ENCODE measurements at regions not wholly inside any gene's neighbourhood (a gene's known extent, or its start where the extent isn't known, plus 50 kb on each side); places are given as distances from the start of the nearest gene placed in this dataset.

GRCh38 chr11:95353706-95354105, 122.7 kb upstream of the SESN3 start:
- no peak for DNase-seq (ENCODE audit: low read depth)

- no peak for DNase-seq (ENCODE audit: low read depth)
Measured at GRCh38 chr11:95352733-95353346, 121.8 kb upstream of the SESN3 start.

GRCh38 chr11:95349345-95349942, 118.4 kb upstream of the SESN3 start:
- no peak for DNase-seq (ENCODE audit: low read depth)

GRCh38 chr11:95346265-95346664, 115.3 kb upstream of the SESN3 start:
- no peak for DNase-seq (ENCODE audit: low read depth)

- no peak for DNase-seq (ENCODE audit: low read depth)
Measured at GRCh38 chr11:95345651-95346050, 114.6 kb upstream of the SESN3 start.

- DNase-seq (ENCODE audit: low read depth), result no peak
Measured at GRCh38 chr11:95344932-95345642, 114.1 kb upstream of the SESN3 start.

DNA sequence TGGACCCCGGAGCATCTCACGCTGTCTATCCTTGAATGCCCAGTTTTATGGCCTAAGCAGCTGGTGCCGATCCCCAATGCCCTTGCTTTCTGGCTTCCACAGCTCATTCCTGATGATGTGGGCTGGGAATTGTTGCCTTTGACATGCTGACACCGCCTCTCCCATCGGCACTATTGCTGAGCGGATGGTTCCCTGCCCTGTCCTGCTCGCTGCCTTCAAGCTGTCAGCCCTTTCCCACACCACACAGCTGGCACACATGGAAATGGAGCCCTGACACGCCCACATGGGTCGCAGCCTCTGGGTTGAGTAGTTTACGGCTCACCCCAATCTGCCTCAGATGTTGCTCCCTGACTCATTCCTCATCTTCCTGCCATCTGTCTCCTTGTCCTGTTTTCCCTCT, 110.2 kb upstream of the SESN3 start:
- DNase-seq (ENCODE audit: low read depth), result no peak

DNA sequence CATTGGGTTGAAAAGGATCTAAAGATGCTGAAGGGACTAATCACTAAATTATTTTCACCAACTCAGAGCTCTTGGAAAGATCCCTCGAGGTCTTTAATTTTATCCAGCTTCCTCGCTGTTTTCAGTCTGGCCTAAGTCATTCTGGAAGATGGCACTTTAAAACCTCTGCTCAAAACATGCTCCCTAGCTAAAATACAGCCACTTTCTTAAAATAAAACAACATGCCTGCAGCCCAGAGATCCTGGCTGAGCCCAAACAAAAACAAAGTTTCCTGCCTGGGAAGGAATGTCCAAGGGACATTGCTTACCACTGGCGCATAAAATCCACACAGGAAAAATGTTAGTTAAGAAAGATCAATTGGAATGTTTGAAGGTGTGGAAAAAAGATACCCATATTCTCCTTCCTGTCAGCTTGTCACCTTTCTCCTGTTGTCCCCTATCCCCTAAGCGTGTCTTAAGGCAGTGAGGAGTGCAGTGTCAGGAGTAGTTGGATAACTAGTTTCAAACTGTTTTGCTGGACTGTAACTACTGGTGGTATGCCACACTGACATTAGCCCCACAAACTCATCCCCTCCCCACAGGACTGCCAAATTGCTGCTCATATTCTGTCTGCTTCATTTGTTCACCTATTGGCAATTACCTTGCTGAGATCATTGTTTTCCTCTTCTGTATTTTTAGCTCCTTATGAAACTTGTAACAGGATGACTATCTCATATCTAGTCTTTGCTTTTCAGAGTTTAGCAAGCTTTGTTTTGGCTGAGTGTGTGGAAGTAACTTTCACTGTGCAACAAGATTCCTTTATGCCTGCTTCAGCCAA, 108.3 kb upstream of the SESN3 start:
- DNase-seq (ENCODE audit: low read depth), result no peak

DNA sequence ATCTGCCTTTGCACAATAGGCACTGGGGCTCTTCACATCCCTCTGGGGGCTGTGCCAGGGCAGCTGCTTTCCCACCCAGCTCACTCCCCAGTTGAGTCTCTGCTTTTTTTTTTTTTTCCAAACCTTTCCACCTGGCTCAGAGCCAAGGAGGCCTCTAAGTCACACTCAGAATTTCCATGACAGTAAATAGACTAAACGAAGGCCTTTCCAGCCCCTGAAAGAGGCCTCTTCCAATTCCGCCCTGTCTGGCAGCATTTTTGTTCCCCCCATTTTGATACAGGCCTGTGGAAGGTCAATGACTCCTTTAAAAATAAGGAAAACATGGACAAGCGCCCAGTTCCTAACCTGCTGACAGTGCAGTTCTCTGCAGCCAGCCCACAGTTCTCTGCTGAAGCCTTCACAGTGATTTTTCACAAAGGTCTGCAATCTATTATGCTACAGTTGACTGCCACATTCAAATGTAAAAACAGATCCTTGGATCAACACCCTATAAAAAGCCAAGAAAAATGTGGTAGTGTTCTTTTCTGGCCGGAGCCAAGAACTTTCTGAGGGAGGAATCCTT, 107.5 kb upstream of the SESN3 start:
- no peak for DNase-seq (ENCODE audit: low read depth)

GRCh38 chr11:95337972-95338429, 107.0 kb upstream of the SESN3 start:
- DNase-seq (ENCODE audit: low read depth), result no peak

GRCh38 chr11:95337175-95337957, 106.4 kb upstream of the SESN3 start:
- DNase-seq (ENCODE audit: low read depth), result peak; percentile 4

- no peak for DNase-seq (ENCODE audit: low read depth)
Measured at GRCh38 chr11:95335989-95336388, 105.0 kb upstream of the SESN3 start.

DNA sequence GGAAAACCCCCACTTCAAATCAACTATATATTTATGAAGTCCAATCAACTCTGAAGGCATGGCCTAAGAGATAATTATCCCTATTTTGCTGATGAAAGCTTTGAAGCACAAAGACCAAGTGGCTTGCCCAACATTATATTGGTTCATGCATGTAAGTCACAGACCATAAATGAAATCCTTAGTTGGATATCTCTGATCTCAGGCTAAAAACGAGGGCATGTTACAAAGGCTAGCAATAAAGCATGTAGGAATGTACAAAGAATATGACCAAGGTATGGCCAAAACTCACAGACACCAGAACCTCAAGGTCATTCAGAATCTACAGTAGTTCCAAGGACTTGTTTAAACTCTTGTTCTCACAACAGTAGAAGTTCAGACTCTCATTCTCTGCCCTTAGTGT, 100.2 kb upstream of the SESN3 start:
- DNase-seq (ENCODE audit: low read depth), result no peak

DNA sequence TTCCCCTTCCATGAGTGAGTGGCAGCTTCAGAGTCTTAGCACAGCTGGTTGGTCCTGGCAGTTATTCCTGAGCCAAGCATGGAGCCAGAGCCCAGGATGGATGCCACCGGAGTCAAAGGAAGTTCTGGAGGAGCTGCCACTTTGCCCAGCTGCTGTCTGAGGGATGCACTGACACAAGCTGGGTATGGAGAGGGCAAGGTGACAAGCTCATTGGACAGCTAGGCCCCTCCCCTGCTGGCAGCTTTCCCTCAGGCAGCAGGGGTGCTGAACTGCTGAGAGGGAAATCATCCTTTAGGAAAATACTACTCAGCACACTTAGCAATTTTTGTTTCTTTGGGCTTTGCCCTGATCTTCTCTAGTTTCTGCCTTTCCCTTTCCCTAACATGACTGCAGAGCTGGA, 99.3 kb upstream of the SESN3 start:
- DNase-seq (ENCODE audit: low read depth), result no peak

DNA sequence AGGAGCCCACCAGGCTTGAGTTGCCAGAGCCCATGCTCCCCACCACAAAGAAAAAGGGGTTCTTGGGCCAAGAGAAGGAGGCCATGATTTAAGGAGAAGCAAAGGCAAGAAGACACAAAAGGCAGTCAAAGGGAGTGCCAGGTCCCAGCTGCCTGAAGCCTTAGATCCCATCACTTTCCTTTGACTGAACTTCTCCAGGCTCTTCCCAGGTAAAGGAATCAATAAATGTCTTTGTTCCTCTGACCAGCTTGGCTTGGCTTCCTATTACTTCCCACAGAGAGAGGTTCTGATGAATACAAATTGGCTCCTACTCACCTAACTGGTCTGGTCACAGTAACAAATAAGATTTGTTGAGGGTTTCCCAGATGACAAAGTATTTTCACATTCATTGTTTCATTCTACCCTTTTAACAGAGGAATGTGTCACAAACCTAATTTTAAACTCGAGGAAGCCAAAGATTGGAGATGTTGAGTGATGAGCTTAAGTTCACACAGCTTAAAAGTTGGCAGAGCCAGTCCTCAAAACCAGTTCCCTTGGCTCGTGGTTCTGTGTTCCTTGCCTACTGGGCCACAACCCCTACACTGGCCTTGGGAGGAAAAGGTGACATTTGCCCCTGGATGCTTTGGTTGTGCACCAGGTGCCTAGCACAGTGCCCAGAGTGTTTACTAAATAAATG, 96.4 kb upstream of the SESN3 start:
- DNase-seq (ENCODE audit: low read depth), result no peak

GRCh38 chr11:95325777-95326258, 94.8 kb upstream of the SESN3 start:
- no peak for DNase-seq (ENCODE audit: low read depth)

DNA sequence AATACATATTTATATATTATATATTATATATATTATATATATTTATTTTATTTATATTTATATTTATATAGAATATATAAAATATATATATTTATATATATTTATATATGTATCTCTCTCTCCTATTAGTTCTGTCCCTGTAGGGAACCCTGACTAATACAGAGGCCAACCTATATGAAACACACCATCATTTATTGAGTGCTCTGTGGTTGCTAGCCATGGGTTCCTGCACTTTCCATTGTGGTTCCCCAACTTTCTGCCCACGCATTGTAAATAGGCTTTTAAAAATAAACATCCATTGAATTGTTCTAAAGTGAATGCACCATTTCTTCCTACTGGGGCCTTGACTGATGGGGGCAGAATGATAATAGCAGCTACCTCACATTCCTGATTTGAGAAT, 93.8 kb upstream of the SESN3 start:
- DNase-seq (ENCODE audit: low read depth), result no peak

- no peak for DNase-seq (ENCODE audit: low read depth)
Measured at GRCh38 chr11:95322539-95322938, 91.5 kb upstream of the SESN3 start.

DNA sequence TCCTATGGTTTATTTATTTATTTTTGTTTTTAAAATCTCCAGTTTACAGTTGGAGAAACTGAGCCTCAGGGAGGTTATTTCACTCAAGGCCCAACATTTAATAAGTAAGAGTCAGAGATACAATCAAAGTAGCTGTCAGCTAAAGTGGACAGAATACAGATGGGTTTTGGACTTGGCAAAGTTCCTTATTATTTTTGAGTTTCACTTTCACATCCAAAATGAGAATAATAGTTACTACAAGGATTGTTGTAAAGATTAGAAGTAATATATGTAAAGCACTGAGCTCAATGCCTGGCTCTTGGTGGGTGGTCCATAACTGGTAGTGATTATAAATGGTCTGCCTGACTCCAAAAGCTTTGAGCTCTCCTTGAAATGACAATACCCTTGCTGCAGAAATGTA, 87.5 kb upstream of the SESN3 start:
- DNase-seq (ENCODE audit: low read depth), result no peak

DNA sequence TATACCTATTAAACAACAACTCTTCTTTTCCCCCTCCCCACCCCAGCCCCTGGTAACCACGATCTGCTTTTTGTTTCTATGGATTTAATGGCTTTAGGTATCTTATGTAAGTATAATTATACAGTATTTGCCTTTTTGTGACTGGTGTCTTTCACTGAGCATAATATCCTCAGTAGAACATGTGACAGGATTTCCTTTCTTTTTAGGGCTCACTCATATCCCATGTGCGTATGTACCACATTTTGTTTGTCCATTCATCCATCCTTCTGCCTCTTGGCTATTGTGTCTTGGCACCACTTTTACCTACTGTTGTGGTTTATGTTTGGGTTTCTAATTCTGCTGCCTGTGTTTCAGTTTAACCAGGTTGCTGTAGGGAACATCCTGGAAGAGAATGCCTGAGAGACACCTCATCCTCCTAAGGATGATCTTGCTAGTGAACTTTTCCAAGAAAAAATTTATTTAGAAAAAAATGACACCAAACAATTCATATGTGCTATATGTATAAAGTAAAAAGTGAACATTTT, 77.6 kb upstream of the SESN3 start:
- DNase-seq (ENCODE audit: low read depth), result no peak

DNA sequence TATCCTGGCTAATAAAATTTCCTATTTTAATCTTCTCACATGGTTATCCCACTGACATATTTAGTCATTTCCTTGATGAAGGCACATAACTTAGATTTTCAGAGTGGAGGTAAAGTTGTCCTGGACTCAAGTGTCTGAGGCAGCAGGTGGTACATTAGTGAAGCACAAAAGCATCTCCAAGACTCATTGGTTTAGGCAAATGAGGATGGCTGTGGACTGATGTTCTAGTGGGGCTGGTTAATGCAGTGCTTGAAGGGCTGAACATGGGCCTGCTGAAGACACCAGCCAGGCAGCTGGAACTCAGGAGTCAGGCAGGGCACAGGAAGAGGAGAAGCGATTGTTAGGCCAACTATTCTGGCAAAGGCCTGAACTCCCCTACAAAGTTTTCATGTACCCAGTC, 76.3 kb upstream of the SESN3 start:
- no peak for DNase-seq (ENCODE audit: low read depth)

Measured in stimulated activated CD8-positive, alpha-beta memory T cell treated with anti-CD3 and anti-CD28 coated beads, Interleukin-12 subunit alpha, Interleukin-12 subunit beta, amount 100 ng/mL, for 4 hours (primary cell).